Chondrocyte (in vitro differentiated cells): ENCODE measurements at regions not wholly inside any gene's neighbourhood (a gene's known extent, or its start where the extent isn't known, plus 50 kb on each side); places are given as distances from the start of the nearest gene placed in this dataset.

Source experiments
- DNase-seq: peaks from one replicate; pipeline ENCODE4 v3.0.0; 2021; ENCODE audit warnings: mixed read lengths, low spot score
- H3K27ac Mint-ChIP-seq: one replicate; pipeline ENCODE4 v1.8.0; 2021; ENCODE audit warnings: mild to moderate bottlenecking, moderate library complexity, mixed read lengths; ENCODE audit not compliant: unreplicated experiment
- H3K27me3 Mint-ChIP-seq: 2 replicates; pipeline ENCODE4 v1.8.0; 2021; ENCODE audit warnings: low read depth, mixed read lengths
- H3K36me3 Mint-ChIP-seq: 2 replicates; pipeline ENCODE4 v1.8.0; 2021; ENCODE audit warnings: low read depth, mixed read lengths
- H3K4me1 Mint-ChIP-seq: 2 replicates; pipeline ENCODE4 v1.8.0; 2021; ENCODE audit warnings: low read depth, mild to moderate bottlenecking, mixed read lengths
- H3K4me3 Mint-ChIP-seq: one replicate; pipeline ENCODE4 v1.8.0; 2021; ENCODE audit warnings: mild to moderate bottlenecking, moderate library complexity, mixed read lengths; ENCODE audit not compliant: unreplicated experiment
- H3K9me3 Mint-ChIP-seq: 2 replicates; pipeline ENCODE4 v1.8.0; 2021; ENCODE audit warnings: low read depth, mixed read lengths
- CTCF ChIP-seq: fragments of 200-600 bp; sonication (generic); IDR thresholded peaks from 2 replicates; pipeline ENCODE4 v1.5.0; 2021; ENCODE audit warnings: antibody characterized with exemption, mild to moderate bottlenecking, moderate library complexity

- TF ChIP-seq CTCF, result no peak
- Mint-ChIP-seq H3K27ac (no peak overlapping the region), H3K9me3 (peaks cover 3% of the 10 kb centered on the region), H3K27me3 (no peaks in the 10 kb centered on the region), H3K4me1 (no peaks in the 10 kb centered on the region), H3K36me3 (no peaks in the 10 kb centered on the region), H3K4me3 (no peak overlapping the region)
- no peak for DNase-seq
Measured at GRCh38 chr6:137791281-137792159, 75.5 kb upstream of the TNFAIP3 start.

- no peak overlapping the region for H3K4me3 Mint-ChIP-seq
- no peaks in the 10 kb centered on the region for H3K4me1 Mint-ChIP-seq
- no peak for DNase-seq
- no peaks in the 10 kb centered on the region for H3K36me3 Mint-ChIP-seq
- no peak for TF ChIP-seq CTCF
- H3K27me3 Mint-ChIP-seq, result no peaks in the 10 kb centered on the region
- H3K27ac Mint-ChIP-seq, result no peak overlapping the region
- peaks cover 3% of the 10 kb centered on the region for H3K9me3 Mint-ChIP-seq
Measured at GRCh38 chr6:137792160-137793033, 74.7 kb upstream of the TNFAIP3 start.

GRCh38 chr6:137793805-137794515 is 73.1 kb upstream of the TNFAIP3 start:
- H3K27me3 Mint-ChIP-seq, result no peaks in the 10 kb centered on the region
- H3K27ac Mint-ChIP-seq, result no peak overlapping the region
- H3K9me3 Mint-ChIP-seq, result peaks cover 3% of the 10 kb centered on the region
- DNase-seq, result no peak
- TF ChIP-seq CTCF, result no peak
- H3K36me3 Mint-ChIP-seq, result no peaks in the 10 kb centered on the region
- H3K4me3 Mint-ChIP-seq, result no peak overlapping the region
- H3K4me1 Mint-ChIP-seq, result no peaks in the 10 kb centered on the region

- Mint-ChIP-seq H3K27ac (no peak overlapping the region), H3K4me3 (no peak overlapping the region), H3K9me3 (no peaks in the 10 kb centered on the region), H3K4me1 (no peaks in the 10 kb centered on the region), H3K27me3 (no peaks in the 10 kb centered on the region), H3K36me3 (no peaks in the 10 kb centered on the region)
- no peak for DNase-seq
- no peak for TF ChIP-seq CTCF
Measured at GRCh38 chr6:137794516-137795201, 72.4 kb upstream of the TNFAIP3 start.
